ENCODE measurements at regions not wholly inside any gene's neighbourhood (a gene's known extent, or its start where the extent isn't known, plus 50 kb on each side); places are given as distances from the start of the nearest gene placed in this dataset.

- no peak for TF ChIP-seq POLR2A (IDR thresholded peaks at IDR 0.05)
- no peak for TF ChIP-seq CTCF (IDR thresholded peaks at IDR 0.05)
Measured at GRCh38 chr2:14185906-14186305, 446.6 kb upstream of the LRATD1 start.

All from heart left ventricle (tissue), 13 donors.